ENCODE measurements at regions not wholly inside any gene's neighbourhood (a gene's known extent, or its start where the extent isn't known, plus 50 kb on each side); places are given as distances from the start of the nearest gene placed in this dataset.
"Not testable (repeated sequence)": the region's sequence is repeated elsewhere in the genome, so short reads cannot be mapped to it uniquely, and the experiment has no call there.

DNA sequence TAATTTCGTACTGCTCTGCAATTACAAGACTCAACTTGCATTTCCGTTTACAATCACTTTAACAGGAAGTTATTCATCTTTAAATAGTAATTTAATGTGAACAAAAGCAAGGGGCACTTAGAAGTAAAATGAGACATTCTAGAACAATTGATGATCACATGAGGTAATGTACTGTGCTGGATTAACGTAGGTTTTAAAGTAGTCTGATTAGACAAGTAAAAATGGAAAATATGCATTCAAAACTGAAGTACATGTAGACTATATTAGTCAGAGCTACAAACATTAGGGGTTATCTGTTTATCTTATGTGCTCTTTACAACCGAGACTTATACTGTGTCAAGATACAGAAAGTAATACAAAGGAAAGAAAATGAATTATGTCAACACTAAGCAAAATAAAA, 1528.0 kb downstream of the SLITRK5 start:
- H3K4me3 ChIP-seq (ENCODE audit: low read length): no peak overlapping the region
- no peaks in the 10 kb centered on the region for H3K9me3 ChIP-seq (ENCODE audit: insufficient read depth, low read depth, low read length)
- no peak overlapping the region for H3K27ac ChIP-seq (ENCODE audit: low read length)
- H3K27me3 ChIP-seq (ENCODE audit: insufficient read depth, low read length): no peaks in the 10 kb centered on the region
- H3K4me1 ChIP-seq (ENCODE audit: insufficient read depth, low read length): no peaks in the 10 kb centered on the region
- H3K36me3 ChIP-seq (ENCODE audit: insufficient read depth, low read depth, low read length): no peaks in the 10 kb centered on the region
- H3K9ac ChIP-seq (ENCODE audit: low read depth, low read length): no peak overlapping the region

DNA sequence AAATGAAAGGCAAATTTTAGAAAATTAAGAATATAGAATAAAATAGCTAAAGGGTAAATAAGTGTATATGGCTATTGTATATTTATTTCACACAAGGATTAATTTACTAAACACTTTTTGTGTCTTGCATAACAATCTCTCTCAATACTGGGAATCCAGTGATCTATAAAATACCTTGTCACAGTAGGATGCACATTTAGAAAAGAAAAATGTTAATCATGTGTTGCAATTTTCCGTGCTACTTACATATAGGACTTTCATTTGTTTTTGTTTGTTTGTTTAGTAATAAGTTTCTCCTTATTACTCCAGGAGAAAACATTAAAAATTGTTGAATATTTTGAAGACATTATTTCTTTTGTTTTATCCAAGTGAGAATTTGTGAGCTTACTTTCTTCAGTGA, 1533.3 kb downstream of the SLITRK5 start:
- H3K4me1 ChIP-seq (ENCODE audit: insufficient read depth, low read length): no peaks in the 10 kb centered on the region
- H3K4me3 ChIP-seq (ENCODE audit: low read length): no peak overlapping the region

DNA sequence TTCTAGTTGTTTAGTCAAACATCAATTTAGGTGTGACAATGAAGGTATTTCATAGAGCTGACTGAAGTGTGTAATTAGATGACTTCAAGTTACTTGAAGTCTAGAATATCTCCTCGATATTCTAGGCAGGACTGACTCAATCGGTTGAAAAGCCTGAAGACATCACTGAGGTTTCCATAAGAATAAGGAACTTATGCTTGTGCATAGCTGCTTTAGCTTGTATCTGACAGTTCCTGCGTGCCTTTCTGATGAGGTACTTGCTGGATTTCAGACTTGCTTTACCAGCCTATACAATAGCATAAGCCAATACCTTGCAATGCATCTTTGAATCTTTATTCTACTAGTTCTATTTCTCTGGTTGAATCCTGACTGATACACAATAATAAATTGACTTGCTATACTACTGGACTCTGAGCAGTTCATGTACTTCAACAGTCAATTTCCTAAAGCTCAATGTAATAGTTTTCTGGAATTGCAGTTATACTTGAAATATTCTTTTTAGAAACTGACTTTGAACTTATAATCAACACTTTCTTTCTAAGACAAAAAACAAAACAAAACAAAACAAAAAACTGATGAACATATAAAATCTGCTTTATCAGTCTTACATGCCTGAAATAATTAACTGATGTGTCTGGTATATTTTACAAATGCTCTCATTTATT, 1534.8 kb downstream of the SLITRK5 start:
- Histone ChIP-seq H3K27me3 (ENCODE audit: insufficient read depth, low read length) (no peaks in the 10 kb centered on the region), H3K4me1 (ENCODE audit: insufficient read depth, low read length) (no peaks in the 10 kb centered on the region), H3K9me3 (ENCODE audit: insufficient read depth, low read depth, low read length) (no peaks in the 10 kb centered on the region), H3K27ac (ENCODE audit: low read length) (no peak overlapping the region), H3K36me3 (ENCODE audit: insufficient read depth, low read depth, low read length) (no peaks in the 10 kb centered on the region), H3K4me3 (ENCODE audit: low read length) (no peak overlapping the region), H3K9ac (ENCODE audit: low read depth, low read length) (no peak overlapping the region)

More for the DNA sequence above, 1533.3 kb downstream of the SLITRK5 start:
- H3K36me3 ChIP-seq (ENCODE audit: insufficient read depth, low read depth, low read length): no peaks in the 10 kb centered on the region
- H3K27me3 ChIP-seq (ENCODE audit: insufficient read depth, low read length): no peaks in the 10 kb centered on the region
- H3K9ac ChIP-seq (ENCODE audit: low read depth, low read length): no peak overlapping the region
- no peaks in the 10 kb centered on the region for H3K9me3 ChIP-seq (ENCODE audit: insufficient read depth, low read depth, low read length)
- no peak overlapping the region for H3K27ac ChIP-seq (ENCODE audit: low read length)

DNA sequence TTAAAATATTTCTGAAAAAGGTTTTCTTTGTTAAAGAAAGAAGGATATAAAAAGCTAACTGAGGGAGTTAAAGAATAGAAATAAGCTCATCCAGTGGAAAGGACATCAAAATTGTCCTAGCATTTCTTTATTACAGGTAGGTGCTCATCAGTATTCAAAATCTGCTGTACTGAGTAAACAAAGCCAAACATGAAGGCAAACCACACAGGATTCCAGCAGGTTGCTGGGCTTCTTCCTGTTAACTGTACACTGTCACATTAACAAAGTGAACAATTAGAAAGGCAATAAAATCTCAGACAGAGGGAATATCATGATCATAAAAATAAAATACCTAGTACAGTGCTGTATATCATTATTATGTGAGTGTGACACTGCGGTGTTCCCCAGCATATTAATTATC, 1541.0 kb downstream of the SLITRK5 start:
- no peak overlapping the region for H3K27ac ChIP-seq (ENCODE audit: low read length)
- H3K27me3 ChIP-seq (ENCODE audit: insufficient read depth, low read length): no peaks in the 10 kb centered on the region
- H3K9ac ChIP-seq (ENCODE audit: low read depth, low read length): no peak overlapping the region
- H3K9me3 ChIP-seq (ENCODE audit: insufficient read depth, low read depth, low read length): no peaks in the 10 kb centered on the region
- H3K36me3 ChIP-seq (ENCODE audit: insufficient read depth, low read depth, low read length): no peaks in the 10 kb centered on the region
- no peaks in the 10 kb centered on the region for H3K4me1 ChIP-seq (ENCODE audit: insufficient read depth, low read length)
- no peak overlapping the region for H3K4me3 ChIP-seq (ENCODE audit: low read length)

DNA sequence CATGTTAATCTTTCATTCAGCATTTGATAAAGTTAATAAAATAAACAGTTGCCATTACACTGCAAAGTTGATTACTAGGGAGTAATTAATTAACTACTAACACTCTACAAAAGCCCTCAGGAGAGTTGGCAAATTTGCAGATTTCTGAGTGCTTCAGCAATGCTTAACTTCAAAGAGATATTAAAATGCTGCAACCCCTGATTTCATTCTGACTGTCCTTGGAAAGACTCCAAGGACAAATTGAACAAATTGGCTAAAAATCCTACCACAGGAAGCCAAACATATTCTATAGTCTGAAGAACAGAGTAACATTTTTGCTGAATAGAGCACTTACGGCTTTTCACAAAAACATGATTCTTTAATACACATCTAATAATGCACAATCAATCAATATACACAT, 1543.0 kb downstream of the SLITRK5 start:
- no peak overlapping the region for H3K27ac ChIP-seq (ENCODE audit: low read length)
- H3K9ac ChIP-seq (ENCODE audit: low read depth, low read length): no peak overlapping the region
- H3K36me3 ChIP-seq (ENCODE audit: insufficient read depth, low read depth, low read length): no peaks in the 10 kb centered on the region
- H3K4me3 ChIP-seq (ENCODE audit: low read length): no peak overlapping the region
- no peaks in the 10 kb centered on the region for H3K27me3 ChIP-seq (ENCODE audit: insufficient read depth, low read length)
- no peaks in the 10 kb centered on the region for H3K4me1 ChIP-seq (ENCODE audit: insufficient read depth, low read length)
- H3K9me3 ChIP-seq (ENCODE audit: insufficient read depth, low read depth, low read length): no peaks in the 10 kb centered on the region

DNA sequence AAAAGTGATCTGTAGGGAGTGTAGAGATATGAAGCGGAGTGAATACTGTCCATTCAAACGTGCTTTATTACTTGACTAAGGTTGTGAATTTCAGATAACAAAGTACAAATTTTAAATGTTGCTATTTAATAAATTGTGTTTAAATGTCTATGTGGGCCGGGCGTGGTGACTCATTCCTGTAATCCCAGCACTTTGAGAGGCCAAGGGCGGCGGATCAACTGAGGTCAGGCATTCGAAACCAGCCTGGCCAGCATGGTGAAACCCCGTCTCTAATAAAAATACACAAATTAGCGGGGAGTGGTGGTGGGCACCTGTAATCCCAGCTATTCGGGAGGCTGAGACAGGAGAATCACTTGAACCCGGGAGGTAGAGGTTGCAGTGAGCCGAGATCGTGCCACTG, 1544.1 kb downstream of the SLITRK5 start:
- H3K4me1 ChIP-seq (ENCODE audit: insufficient read depth, low read length); H3K27ac ChIP-seq (ENCODE audit: low read length); H3K9me3 ChIP-seq (ENCODE audit: insufficient read depth, low read depth, low read length); H3K36me3 ChIP-seq (ENCODE audit: insufficient read depth, low read depth, low read length); H3K9ac ChIP-seq (ENCODE audit: low read depth, low read length); H3K4me3 ChIP-seq (ENCODE audit: low read length); H3K27me3 ChIP-seq (ENCODE audit: insufficient read depth, low read length): not testable (repeated sequence)

DNA sequence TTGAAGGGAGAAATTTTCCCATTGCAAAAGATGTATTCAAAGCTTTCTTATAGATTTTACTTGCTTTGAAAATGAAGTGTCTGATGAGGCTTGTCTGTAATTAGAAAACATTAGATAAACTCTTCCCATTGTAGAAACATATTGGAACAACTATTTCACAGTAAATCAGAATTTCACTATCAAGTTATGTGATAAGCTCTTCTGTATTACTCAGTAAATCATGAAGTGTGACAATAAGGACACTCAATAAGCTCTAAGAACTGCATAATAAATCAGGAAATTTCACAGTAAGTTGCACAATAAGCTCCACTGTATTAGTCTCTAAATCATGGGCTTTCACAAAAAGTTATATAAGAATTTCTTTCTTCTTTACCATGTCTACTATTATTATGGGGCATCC, 1546.6 kb downstream of the SLITRK5 start:
- no peaks in the 10 kb centered on the region for H3K27me3 ChIP-seq (ENCODE audit: insufficient read depth, low read length)
- H3K4me3 ChIP-seq (ENCODE audit: low read length): no peak overlapping the region
- no peaks in the 10 kb centered on the region for H3K4me1 ChIP-seq (ENCODE audit: insufficient read depth, low read length)
- no peaks in the 10 kb centered on the region for H3K36me3 ChIP-seq (ENCODE audit: insufficient read depth, low read depth, low read length)
- H3K9me3 ChIP-seq (ENCODE audit: insufficient read depth, low read depth, low read length): peaks cover 11% of the 10 kb centered on the region; the same call in 1 of the 2 replicates
- H3K27ac ChIP-seq (ENCODE audit: low read length): no peak overlapping the region
- no peak overlapping the region for H3K9ac ChIP-seq (ENCODE audit: low read depth, low read length)

DNA sequence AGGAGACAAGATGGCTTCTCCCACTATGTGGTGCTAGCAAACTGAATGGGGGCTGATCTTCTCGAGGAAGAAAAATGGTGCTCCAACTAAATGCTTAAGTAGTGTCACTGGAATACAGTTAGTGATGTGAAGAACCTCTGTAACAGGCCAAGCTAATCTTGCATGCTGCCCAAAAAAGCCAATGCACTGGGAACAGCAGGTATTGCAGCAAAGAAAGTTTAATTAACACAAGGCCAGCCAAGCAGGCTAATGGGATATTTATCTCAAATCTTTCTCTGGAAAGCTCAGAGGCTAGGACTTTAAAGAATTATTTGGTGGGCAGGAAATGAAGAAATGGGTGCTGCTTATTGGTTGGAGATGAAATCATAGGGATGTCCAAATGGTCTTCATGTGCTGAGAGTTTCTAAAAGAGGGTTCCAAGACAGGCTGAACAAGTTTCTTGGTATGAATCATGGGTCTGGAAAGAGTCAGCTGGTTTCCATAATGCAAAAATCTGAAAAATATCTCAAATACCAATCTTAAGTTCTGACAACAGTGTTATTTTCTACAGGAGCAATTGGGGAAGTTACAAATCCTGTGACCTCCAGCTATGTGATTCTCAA, 1550.5 kb downstream of the SLITRK5 start:
- H3K4me3 ChIP-seq (ENCODE audit: low read length): no peak overlapping the region
- no peaks in the 10 kb centered on the region for H3K27me3 ChIP-seq (ENCODE audit: insufficient read depth, low read length)
- H3K27ac ChIP-seq (ENCODE audit: low read length): no peak overlapping the region
- H3K4me1 ChIP-seq (ENCODE audit: insufficient read depth, low read length): no peaks in the 10 kb centered on the region
- no peak overlapping the region for H3K9ac ChIP-seq (ENCODE audit: low read depth, low read length)
- H3K36me3 ChIP-seq (ENCODE audit: insufficient read depth, low read depth, low read length): no peaks in the 10 kb centered on the region
- H3K9me3 ChIP-seq (ENCODE audit: insufficient read depth, low read depth, low read length): peaks cover 11% of the 10 kb centered on the region; the same call in 1 of the 2 replicates

DNA sequence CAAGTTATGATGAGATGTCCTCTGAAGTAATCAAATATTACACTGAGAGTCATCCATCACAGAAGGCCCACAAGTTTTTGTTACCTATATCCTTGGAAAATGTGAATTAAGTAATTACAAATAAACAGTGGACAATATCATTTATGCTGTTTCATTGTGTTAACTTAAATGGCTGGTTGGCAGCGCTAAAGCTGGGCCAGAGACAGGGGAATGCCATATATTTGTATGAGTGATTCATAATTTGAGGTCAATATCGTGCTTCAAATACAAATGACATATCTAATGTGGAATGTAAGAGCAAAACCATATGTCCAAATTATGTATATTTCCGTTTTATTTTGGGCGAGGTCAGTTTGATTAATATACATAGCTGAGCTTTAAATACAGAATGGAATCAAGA, 1556.2 kb downstream of the SLITRK5 start:
- Histone ChIP-seq H3K4me1 (ENCODE audit: insufficient read depth, low read length) (no peaks in the 10 kb centered on the region), H3K4me3 (ENCODE audit: low read length) (no peak overlapping the region), H3K27me3 (ENCODE audit: insufficient read depth, low read length) (no peaks in the 10 kb centered on the region), H3K9ac (ENCODE audit: low read depth, low read length) (no peak overlapping the region), H3K36me3 (ENCODE audit: insufficient read depth, low read depth, low read length) (no peaks in the 10 kb centered on the region), H3K27ac (ENCODE audit: low read length) (no peak overlapping the region), H3K9me3 (ENCODE audit: insufficient read depth, low read depth, low read length) (no peaks in the 10 kb centered on the region)

DNA sequence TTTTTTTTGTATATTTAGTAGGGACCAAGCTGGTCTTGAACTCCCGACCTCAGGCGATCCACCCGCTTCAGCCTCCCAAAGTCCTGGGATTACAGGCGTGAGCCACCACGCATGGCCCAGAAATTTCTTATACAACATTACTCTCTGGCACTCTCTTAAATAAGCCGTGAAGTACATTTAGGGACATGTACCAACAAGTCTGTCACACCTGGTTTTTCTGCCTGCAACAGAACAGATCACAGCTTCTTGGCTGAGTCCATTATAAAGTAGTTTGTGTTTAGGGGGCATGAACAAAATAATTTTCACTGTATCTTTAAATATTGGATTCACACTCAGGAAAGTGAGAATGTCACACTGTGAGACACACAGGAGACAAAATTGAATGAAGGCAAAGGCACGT, 1567.3 kb downstream of the SLITRK5 start:
- Histone ChIP-seq H3K36me3 (ENCODE audit: insufficient read depth, low read depth, low read length) (no peaks in the 10 kb centered on the region), H3K4me3 (ENCODE audit: low read length) (no peak overlapping the region), H3K9me3 (ENCODE audit: insufficient read depth, low read depth, low read length) (no peaks in the 10 kb centered on the region), H3K9ac (ENCODE audit: low read depth, low read length) (no peak overlapping the region), H3K27ac (ENCODE audit: low read length) (no peak overlapping the region), H3K27me3 (ENCODE audit: insufficient read depth, low read length) (no peaks in the 10 kb centered on the region), H3K4me1 (ENCODE audit: insufficient read depth, low read length) (peaks cover 2% of the 10 kb centered on the region; the same call in 1 of the 2 replicates)

DNA sequence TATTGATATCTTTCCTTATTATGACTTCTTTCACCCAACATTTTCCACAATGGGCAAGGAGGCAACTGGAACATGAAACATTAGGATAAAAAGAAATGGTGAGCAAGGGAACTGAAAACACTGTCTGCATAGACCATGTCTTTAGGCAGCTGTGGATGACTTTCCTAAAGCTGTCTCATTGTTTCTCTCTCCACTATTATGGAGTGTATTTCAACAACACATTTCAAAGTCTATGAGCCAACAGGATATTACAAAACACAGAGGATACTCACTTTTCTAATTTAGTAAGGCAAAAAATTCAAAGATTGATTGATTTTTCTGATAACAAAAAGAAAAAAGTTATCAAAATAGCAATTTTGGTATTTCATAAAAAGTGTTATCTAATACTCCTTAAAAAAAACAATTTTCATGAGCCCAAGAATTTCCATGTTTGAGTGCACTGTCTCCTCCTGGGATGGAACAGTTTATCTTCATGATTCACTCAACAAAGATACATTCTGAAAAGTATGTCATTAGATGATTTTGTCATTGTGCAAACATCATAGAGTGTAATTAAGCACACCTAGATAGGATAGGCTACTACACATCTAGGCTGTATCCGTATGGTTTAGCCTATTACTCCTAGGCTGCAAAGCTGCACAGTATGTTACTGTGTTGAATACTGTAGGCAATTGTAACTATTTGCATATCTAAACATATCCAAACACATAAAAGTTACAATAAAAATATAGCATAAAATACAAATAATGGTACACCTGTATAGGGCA, 1568.4 kb downstream of the SLITRK5 start:
- Histone ChIP-seq H3K36me3 (ENCODE audit: insufficient read depth, low read depth, low read length) (no peaks in the 10 kb centered on the region), H3K27me3 (ENCODE audit: insufficient read depth, low read length) (no peaks in the 10 kb centered on the region), H3K27ac (ENCODE audit: low read length) (no peak overlapping the region), H3K4me3 (ENCODE audit: low read length) (no peak overlapping the region), H3K9me3 (ENCODE audit: insufficient read depth, low read depth, low read length) (no peaks in the 10 kb centered on the region), H3K4me1 (ENCODE audit: insufficient read depth, low read length) (peaks cover 2% of the 10 kb centered on the region; the same call in 1 of the 2 replicates), H3K9ac (ENCODE audit: low read depth, low read length) (no peak overlapping the region)
